ENCODE measurements at regions not wholly inside any gene's neighbourhood (a gene's known extent, or its start where the extent isn't known, plus 50 kb on each side); places are given as distances from the start of the nearest gene placed in this dataset.
"Not testable (repeated sequence)": the region's sequence is repeated elsewhere in the genome, so short reads cannot be mapped to it uniquely, and the experiment has no call there.

- TF ChIP-seq CTCF, POLR2A (IDR thresholded peaks at IDR 0.05): not testable (repeated sequence)
These were observed 52.1 kb upstream of the TMEM45B start for GRCh38 chr11:129763569-129763968.
